Endodermal cell (in vitro differentiated cells): ENCODE measurements at regions not wholly inside any gene's neighbourhood (a gene's known extent, or its start where the extent isn't known, plus 50 kb on each side); places are given as distances from the start of the nearest gene placed in this dataset.
"Not testable (repeated sequence)": the region's sequence is repeated elsewhere in the genome, so short reads cannot be mapped to it uniquely, and the experiment has no call there.

Experiments
- DNase-seq: peaks from one replicate; pipeline ENCODE4 v3.0.0-alpha.2; 2017
- H3K27ac ChIP-seq: 2 replicates; pipeline ENCODE4 v1.5.1; 2013; ENCODE audit warnings: mild to moderate bottlenecking, low read depth, low read length, moderate library complexity
- H3K27me3 ChIP-seq: 2 replicates; pipeline ENCODE4 v1.6.1; 2013; ENCODE audit warnings: mild to moderate bottlenecking, low read length, moderate library complexity; ENCODE audit not compliant: insufficient read depth, control insufficient read depth, poor library complexity, severe bottlenecking
- H3K36me3 ChIP-seq: 2 replicates; pipeline ENCODE4 v1.7.0; 2013; ENCODE audit warnings: mild to moderate bottlenecking, low read length, moderate library complexity; ENCODE audit not compliant: control insufficient read depth, insufficient read depth
- H3K4me1 ChIP-seq: one replicate; pipeline ENCODE4 v1.7.0; 2013; ENCODE audit warnings: low read length; ENCODE audit not compliant: control insufficient read depth, insufficient read depth
- H3K4me3 ChIP-seq: 2 replicates; pipeline ENCODE4 v1.5.1; 2013; ENCODE audit warnings: mild to moderate bottlenecking, low read length, moderate library complexity
- H3K9ac ChIP-seq: 2 replicates; pipeline ENCODE4 v1.6.1; 2013; ENCODE audit warnings: mild to moderate bottlenecking, low read length, moderate library complexity; ENCODE audit not compliant: poor library complexity, severe bottlenecking; ENCODE audit errors: extremely low read depth
- H3K9me3 ChIP-seq: 2 replicates; pipeline ENCODE4 v1.6.1; 2013; ENCODE audit warnings: mild to moderate bottlenecking, low read length, moderate library complexity; ENCODE audit not compliant: control insufficient read depth
- H3K27ac Mint-ChIP-seq: 2 replicates; pipeline ENCODE4 v1.8.0; 2020; ENCODE audit warnings: mixed read lengths
- H3K27me3 Mint-ChIP-seq: 2 replicates; pipeline ENCODE4 v1.8.0; 2021; ENCODE audit warnings: mild to moderate bottlenecking, mixed read lengths; ENCODE audit not compliant: insufficient read depth
- H3K36me3 Mint-ChIP-seq: 2 replicates; pipeline ENCODE4 v1.8.0; 2020; ENCODE audit warnings: low read depth, mixed read lengths
- H3K4me1 Mint-ChIP-seq: 2 replicates; pipeline ENCODE4 v1.8.0; 2020; ENCODE audit warnings: mixed read lengths
- H3K4me3 Mint-ChIP-seq: 2 replicates; pipeline ENCODE4 v1.8.0; 2020; ENCODE audit warnings: mild to moderate bottlenecking, moderate library complexity, mixed read lengths
- H3K9me3 Mint-ChIP-seq: 2 replicates; pipeline ENCODE4 v1.8.0; 2020; ENCODE audit warnings: mild to moderate bottlenecking, mixed read lengths
- CTCF ChIP-seq: fragments of 200-600 bp; sonication (generic); conservative IDR thresholded peaks from 2 replicates; pipeline ENCODE4 v1.5.0; 2021; ENCODE audit warnings: antibody characterized with exemption, mild to moderate bottlenecking
- WGBS, 2 experiments: methylation state at CpG; one replicate each; pipeline versions ENCODE4 v1.1.5 to v1.1.7; 2013; ENCODE audit warnings: missing lambda C conversion rate in 2 of 2, mixed read lengths in 1 of 2; ENCODE audit not compliant: insufficient coverage in 1 of 2, insufficient read length in 1 of 2; 5-methylcytosine and 5-hydroxymethylcytosine counted together

DNA sequence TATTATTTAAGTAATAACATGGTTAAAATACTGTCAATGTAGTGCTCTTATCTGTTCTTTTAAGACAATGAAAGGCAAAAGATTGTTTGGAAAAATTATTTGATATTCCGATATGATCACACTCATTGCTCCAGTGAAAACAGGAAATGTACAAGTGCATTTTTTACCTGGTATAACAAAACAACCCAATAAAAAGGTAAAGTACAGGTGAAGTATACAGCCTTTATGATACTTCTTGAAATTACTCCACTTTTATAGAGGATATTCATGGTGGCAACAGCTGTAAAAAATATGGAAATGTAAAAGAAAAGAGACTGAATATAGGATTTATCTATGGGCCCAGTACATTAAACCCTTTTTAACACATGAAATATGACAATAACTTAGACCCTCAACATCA, 298.6 kb upstream of the HNRNPA3 start:
- Mint-ChIP-seq H3K36me3 (no peaks in the 10 kb centered on the region), H3K27ac (no peak overlapping the region), H3K27me3 (no peaks in the 10 kb centered on the region), H3K4me3 (no peak overlapping the region), H3K9me3 (no peaks in the 10 kb centered on the region), H3K4me1 (no peaks in the 10 kb centered on the region)
- Histone ChIP-seq H3K9ac (no peak overlapping the region), H3K27ac (no peak overlapping the region), H3K4me1 (no peaks in the 10 kb centered on the region), H3K4me3 (no peak overlapping the region), H3K9me3 (no peaks in the 10 kb centered on the region), H3K36me3 (no peaks in the 10 kb centered on the region), H3K27me3 (no peaks in the 10 kb centered on the region)
- DNase-seq = no peak
- WGBS, 2 experiments = 91% methylated on average over 1 of the region's 1 CpG; no CpG with 5 or more reads in 1 of the 2 experiments
- TF ChIP-seq CTCF = no peak

DNA sequence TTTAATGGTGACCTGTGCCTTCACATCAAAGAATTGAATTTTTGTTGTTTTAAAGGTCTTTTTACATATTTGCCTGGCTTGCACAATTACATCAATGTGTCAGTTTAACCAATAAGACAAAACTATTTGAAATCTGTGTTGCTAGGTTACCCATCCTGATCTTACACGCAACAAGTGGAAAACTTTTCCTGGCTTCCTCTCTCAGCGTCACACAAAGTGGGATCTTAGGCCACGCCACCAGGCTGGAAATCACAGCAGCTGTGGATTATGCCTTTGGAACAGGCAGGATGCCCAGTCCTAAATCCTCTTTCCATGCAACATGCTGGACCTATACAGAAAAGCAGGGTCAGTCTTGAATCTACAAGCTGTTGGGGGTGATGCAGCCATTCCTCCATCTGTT, 298.2 kb upstream of the HNRNPA3 start:
- H3K36me3 ChIP-seq = no peaks in the 10 kb centered on the region
- H3K27me3 ChIP-seq = no peaks in the 10 kb centered on the region
- H3K9ac ChIP-seq = no peak overlapping the region
- H3K4me1 ChIP-seq = no peaks in the 10 kb centered on the region
- 94 to 95% methylated on average over 3 of the region's 3 CpGs for WGBS, 2 experiments
- Mint-ChIP-seq H3K27ac (no peak overlapping the region), H3K27me3 (no peaks in the 10 kb centered on the region), H3K36me3 (no peaks in the 10 kb centered on the region), H3K4me1 (no peaks in the 10 kb centered on the region), H3K4me3 (no peak overlapping the region), H3K9me3 (no peaks in the 10 kb centered on the region)
- no peak for TF ChIP-seq CTCF
- no peak overlapping the region for H3K4me3 ChIP-seq
- no peaks in the 10 kb centered on the region for H3K9me3 ChIP-seq
- H3K27ac ChIP-seq = no peak overlapping the region
- no peak for DNase-seq

DNA sequence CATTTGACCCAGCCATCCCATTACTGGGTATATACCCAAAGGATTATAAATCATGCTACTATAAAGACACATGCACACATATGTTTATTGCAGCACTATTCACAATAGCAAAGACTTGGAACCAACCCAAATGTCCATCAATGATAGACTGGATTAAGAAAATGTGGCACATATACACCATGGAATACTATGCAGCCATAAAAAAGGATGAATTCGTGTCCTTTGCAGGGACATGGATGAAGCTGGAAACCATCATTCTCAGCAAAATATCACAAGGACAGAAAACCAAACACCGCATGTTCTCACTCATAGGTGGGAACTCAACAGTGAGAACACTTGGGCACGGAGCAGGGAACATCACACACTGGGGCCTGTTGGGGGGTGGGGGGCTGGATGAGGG, 290.0 kb upstream of the HNRNPA3 start:
- H3K27ac ChIP-seq, H3K9me3 ChIP-seq, H3K4me3 Mint-ChIP-seq, H3K27me3 Mint-ChIP-seq, H3K36me3 Mint-ChIP-seq, H3K4me1 Mint-ChIP-seq, H3K36me3 ChIP-seq, H3K9me3 Mint-ChIP-seq, H3K27ac Mint-ChIP-seq, DNase-seq, H3K9ac ChIP-seq, H3K27me3 ChIP-seq, H3K4me3 ChIP-seq, H3K4me1 ChIP-seq: not testable (repeated sequence)
- WGBS, 2 experiments = 100% methylated on average over 1 to 3 of the region's 3 CpGs

DNA sequence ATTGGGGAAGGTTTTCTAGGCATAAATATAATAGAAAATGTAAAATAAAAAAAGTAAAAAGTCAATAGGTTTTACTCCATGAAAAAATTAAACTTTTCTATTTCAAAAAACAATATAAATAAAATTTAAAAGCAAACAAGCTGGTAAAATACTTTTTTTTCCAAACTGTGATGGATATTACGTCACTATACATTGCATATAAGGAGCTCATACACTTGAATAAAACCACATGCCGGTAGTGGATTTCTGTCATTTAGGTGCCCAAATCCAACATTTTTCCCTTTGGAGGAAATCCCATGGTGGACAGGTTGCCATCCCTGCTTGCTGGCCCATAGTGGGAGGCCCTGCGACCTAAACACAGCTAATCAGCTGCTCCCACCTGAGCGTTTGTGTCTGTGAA, 289.4 kb upstream of the HNRNPA3 start:
- Histone ChIP-seq H3K36me3 (no peaks in the 10 kb centered on the region), H3K4me3 (no peak overlapping the region), H3K9me3 (peaks cover 7% of the 10 kb centered on the region), H3K9ac (no peak overlapping the region), H3K4me1 (no peaks in the 10 kb centered on the region), H3K27me3 (no peaks in the 10 kb centered on the region), H3K27ac (no peak overlapping the region)
- no peaks in the 10 kb centered on the region for H3K36me3 Mint-ChIP-seq
- no peak for DNase-seq
- no peaks in the 10 kb centered on the region for H3K27me3 Mint-ChIP-seq
- 93 to 97% methylated on average over 3 to 4 of the region's 4 CpGs for WGBS, 2 experiments
- H3K27ac Mint-ChIP-seq = no peak overlapping the region
- H3K4me1 Mint-ChIP-seq = no peaks in the 10 kb centered on the region
- H3K9me3 Mint-ChIP-seq = peaks cover 4% of the 10 kb centered on the region
- H3K4me3 Mint-ChIP-seq = no peak overlapping the region
- no peak for TF ChIP-seq CTCF
